HG02763 (cell line): ENCODE measurements at regions not wholly inside any gene's neighbourhood (a gene's known extent, or its start where the extent isn't known, plus 50 kb on each side); places are given as distances from the start of the nearest gene placed in this dataset.

Experiments
- ATAC-seq: cut with Tn5 transposase; IDR thresholded peaks from one replicate; pipeline ENCODE4 v1.9.1; 2021; ENCODE audit warnings: mild to moderate bottlenecking, moderate library complexity; ENCODE audit not compliant: unreplicated experiment

DNA sequence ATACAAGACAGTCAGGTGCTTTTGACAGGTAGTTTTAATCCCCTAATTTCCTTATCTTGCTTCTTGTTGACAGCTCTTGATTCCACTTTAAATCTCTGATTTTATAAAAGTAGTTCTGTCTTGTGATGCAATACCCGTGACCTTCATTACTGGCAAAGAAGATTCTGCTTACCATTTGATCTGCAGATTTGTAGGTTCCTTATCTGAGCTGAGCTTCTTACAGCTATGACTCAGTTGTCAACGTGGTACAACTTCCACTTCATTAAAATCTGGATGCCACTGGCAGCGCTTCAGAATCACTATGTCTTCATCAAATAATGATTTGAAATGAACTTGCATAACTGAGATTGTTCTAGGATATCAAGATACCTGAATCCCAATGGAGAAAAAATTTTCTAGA lies 543.6 kb upstream of the B3GALT2 start:
- ATAC-seq = no peak

DNA sequence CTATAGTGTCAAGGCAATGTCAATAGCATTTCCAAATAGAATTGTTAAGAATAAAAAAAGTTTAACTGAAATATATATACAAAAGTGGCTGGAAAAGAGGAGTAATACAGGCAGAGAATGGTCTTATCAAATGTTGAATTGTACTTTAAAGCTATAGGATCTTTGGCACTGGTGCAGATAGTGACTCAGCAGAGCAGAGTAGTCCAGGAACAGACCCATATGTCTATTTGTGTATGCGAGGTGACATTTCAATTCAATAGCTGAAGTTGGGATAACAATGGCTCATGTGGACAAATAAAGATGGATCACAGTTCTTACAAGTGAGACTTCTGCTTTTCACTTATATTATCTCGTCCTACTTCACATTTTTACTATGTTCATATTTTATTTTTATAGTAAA lies 543.0 kb upstream of the B3GALT2 start:
- ATAC-seq = no peak

DNA sequence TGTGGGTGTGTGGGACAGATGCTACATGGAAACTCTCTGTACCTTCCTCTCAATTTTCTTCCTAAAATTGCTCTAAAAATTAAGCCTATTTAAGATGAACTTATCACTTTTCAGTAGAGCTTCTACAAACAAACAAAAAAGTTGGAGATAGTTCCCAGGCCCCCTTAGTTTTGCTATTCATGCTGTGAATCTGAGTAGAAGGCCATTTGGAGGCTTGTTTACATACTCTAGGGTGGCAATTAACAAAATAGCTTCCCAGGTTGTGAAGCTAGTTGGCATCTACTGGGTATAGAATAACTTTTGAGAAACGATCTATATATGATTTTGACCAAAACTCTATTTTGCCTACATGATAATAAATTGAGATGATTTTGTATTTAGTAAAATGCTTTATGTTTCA lies 541.4 kb upstream of the B3GALT2 start:
- ATAC-seq = no peak

DNA sequence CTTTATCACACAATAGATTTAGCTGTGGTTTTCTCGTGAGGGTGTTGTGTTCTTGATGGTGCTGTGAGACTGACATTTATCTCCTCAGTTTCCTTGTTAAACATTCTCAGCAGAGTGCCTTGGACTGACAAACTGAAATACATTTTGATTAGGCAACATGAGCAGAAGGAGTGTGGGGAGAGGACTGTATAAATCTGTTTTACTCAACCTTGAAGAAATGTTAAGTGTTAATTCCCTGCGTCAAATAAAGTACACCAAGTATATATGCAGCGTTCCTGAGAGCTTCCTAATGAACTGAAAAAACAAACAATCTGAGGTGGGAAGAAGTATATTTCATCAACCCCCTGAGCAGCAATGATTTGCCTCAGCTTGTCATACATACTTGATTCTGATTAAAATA lies 540.3 kb upstream of the B3GALT2 start:
- ATAC-seq = no peak

DNA sequence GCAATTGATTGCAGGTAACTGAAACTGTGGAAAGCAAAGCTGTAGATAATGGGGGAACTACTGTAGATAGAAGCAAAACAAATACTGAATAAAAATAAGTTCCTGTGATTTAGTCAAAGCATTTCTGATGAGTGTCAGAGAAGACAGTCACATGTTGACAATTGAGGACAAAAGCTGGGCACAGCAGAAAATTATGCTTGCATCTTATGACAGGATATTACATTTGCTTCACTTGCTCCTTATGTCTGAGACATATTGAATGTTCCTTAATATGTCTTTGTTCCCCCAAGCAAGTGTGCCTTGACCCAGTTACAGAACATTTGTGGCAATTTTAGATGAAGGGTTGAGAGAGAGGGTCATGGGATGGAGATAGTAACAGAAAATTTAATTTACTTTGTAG lies 526.0 kb upstream of the B3GALT2 start:
- ATAC-seq = no peak

DNA sequence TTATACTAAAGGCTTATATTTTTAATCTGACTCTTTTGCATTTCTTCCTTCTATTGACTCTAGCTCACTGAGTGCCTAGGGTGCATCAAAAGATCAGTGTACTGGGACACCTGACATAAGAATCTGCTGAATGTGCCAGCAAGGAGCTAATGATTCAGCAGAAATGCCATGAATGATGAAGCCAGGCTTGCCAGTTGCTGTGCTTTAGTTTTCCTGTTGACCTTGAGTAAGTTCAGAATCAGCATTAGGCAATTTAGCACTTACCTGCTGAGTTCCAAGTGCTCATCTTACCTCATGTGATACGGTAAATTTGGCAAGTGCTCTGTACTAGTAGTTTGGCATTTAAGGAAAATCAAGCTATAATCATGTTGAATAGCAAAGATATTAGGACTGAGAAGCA lies 523.2 kb upstream of the B3GALT2 start:
- no peak for ATAC-seq

DNA sequence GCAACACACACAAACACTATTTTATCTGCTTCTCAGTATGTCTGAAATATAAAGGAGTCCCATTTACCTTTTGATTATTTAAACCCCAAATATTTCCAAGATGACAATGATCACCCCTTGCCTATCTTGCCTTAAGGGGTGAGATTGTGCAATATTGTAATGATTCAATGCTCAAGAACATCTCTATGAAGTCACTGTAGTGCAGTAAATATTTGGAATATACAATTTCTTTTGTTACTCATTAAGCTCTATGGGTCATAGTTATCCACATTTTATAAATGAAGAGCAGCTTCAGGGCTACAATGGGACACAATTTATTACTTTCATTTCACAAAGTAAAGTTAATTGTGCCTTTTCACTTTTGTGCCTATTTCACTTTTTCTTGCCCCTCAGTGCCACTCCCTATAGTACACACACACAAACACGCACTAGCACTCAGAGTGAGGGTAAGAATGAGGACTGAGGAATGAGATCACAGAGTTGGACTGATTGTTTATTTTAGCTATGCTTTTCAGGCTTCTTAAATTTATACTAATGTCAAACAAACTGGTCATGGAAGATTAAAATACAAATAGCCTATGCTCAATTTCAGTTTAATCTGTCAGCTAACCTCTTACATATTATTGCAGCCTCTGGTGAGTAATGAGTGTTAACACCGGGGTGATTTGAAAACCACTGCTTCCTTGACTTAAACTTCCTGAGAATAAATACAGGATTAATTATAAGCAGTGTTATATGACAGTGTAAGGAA lies 521.0 kb upstream of the B3GALT2 start:
- no peak for ATAC-seq

DNA sequence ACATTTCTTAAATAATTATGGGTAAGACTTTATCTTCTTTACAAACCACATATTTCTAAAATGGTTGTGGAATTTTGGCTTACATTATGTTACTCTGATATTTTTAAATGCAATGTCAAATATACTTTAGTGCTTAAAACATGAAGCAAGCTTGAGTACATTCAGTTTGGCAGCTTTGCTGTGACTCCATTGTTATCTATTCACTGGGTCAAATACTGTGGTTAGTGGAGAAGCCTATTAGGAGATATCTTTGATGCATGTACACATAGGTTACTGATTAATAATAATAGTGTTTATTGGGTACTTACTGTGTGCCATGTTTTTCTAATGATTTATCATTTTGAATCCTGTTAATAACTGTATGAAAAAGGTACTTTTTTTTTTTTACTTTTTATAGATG lies 520.4 kb upstream of the B3GALT2 start:
- no peak for ATAC-seq

DNA sequence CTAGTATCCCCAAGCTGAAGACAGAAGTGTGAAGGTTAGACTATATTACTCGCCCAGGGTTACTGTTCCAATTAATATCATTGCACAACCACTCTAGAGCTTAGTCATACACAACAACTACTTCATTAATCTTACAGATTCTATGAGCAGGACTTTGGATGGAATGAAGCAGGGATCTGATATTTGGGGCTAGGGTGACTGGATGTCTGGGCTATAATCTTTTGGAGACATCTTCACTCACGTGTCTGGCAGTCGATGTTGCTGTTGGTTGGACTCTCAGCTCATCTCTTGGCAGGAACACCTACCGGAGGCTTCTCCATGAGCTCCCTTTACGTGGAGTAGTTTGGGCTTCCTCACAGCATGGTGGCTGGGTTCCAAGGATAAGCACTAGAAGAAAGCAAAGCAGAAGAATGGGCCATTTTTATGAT lies 519.2 kb upstream of the B3GALT2 start:
- ATAC-seq = no peak

DNA sequence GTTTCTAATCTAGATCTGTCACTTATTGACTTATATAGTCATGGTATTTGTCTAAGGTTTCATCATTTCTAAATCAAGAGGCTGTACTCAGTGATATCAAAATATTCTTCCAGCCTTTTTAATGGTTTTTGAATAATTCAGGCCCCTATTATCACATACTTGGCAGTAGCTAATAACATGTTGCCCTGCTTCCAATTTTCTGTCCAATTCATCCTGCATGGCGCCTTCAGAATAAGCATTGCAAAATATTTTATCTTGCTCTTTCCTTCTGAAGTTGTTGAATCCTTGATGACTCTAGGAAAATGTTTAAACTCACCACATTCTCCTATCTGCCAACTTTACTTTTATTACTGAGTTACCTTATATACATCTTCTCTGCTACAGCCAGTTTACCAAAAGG lies 517.2 kb upstream of the B3GALT2 start:
- ATAC-seq = no peak

DNA sequence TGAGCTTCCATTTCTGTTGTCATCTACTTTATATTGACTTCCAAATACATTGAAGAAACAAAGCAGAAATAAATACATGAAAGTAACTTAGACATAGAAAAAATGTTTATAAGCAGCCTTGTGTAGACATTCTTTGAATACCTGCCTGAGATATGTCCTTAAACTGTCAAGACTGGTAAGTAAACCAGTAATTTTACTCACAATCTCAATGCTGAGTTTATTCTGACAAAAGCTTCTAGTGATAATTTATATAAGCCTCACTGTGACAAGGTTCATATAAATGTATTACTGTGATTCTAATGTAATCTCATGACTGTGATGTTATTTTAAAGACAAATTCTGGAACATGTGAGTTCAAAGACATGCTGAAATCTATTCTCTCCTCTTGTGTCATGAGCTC lies 516.7 kb upstream of the B3GALT2 start:
- ATAC-seq = no peak

DNA sequence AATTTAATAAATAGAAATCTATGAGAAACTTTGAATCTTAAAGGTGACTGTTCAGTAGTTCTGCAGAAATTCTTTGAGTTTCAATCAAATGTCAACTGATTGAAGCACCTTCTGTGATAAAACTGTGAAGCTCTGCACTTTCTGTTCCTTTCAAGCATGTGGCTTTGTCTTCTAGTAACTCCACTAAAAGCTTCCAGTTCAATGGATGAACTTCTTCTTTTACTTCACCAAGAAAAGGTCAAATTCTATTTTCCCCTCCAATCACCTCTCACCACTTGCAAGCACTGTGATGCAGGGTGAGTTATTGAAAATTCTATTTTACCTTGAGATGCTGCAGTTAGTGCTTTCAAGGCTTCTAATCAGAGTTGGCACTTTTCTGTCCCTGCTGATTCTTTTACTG lies 515.3 kb upstream of the B3GALT2 start:
- ATAC-seq = no peak

DNA sequence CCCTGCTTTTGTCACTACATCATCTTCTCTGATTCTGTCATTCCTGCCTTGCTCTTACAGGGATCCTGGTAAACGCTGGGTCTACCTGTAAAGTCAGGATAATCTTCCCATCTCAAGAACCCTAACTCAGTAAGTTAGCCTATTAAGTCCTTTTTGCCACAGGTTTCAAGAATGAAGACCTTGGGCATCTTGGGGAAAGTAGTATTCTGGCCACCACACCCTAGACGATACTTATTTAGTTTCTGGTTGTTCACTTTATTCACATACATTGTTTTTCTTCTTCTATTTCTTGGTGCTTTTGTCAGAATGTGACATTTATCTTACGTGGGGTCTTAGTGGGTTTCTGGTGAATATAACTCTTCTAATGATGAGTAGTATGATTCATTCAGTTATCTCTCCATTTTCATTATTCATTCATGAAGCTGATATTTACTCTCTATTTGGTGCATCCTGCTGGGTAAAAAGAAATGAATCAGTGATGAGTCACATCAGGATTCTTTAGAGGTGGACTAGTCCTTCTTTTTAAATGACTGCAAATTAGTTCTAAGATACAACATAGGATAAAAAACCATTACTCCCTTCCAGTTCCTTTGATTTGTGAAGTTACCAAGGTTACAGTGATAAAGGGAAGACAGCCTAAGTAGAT lies 514.4 kb upstream of the B3GALT2 start:
- ATAC-seq = no peak

DNA sequence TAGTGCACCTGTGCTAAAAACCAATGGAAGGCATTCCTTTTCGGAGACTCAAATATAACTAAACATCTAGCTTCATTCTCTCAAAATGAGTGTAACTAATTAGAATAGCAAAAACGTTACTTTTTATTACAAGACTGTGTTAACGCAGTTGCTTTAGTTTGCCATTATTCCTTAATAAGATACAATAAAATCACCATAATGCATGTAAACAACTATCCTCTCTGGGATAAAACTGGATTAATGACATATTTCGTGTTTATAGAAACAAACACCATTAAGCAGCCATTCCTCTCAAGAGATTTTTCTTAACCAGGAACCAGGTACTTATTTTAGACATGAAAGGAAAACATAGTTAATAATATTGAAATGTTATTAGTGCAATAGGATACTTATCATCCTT lies 512.8 kb upstream of the B3GALT2 start:
- ATAC-seq = no peak

DNA sequence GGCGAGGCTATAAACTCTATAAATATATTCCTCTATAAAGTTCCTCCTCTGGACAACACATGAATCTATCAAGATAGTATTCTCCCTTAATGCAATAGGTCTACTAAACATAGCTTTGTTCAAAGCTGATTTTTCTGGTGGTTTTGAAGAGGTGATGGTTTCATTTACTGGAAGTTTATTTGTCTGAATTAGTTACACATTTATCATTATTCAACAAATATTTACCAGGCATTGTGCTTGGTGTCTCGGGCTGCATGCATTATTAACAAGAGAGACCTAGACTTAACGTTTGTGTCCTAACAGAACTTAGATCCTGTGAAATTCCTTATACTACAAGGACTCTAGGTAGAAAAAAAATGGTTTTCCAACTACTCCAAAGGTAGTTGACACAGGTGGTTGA lies 511.4 kb upstream of the B3GALT2 start:
- no peak for ATAC-seq

DNA sequence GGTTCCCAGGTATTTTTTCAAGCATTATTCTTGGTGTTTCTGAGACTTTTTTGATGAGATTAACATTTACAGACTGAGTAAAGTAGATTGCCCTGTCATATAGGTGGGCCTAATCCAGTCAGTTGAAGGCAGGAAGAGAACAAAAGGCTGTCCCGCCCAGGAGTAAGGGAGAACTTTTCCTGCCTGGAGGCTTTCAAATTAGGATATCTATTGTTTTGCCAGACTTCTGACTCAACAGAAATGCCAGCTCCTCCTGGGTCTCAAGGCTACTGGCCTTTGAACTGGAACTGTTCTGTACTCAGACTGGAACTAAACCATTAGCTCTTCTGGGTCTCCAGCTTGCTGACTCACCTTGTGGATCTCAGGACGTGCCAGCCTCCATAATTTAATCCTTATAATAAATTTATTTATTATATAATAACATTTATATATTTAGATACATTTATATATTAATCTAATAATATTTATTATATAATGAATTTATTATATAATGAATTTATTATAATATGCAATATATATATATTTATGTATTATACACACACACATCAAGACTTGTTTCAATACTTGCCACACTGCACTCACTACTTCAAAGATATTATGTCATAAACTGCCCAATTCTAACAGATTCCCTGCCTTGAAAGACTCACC lies 510.8 kb upstream of the B3GALT2 start:
- ATAC-seq = no peak

DNA sequence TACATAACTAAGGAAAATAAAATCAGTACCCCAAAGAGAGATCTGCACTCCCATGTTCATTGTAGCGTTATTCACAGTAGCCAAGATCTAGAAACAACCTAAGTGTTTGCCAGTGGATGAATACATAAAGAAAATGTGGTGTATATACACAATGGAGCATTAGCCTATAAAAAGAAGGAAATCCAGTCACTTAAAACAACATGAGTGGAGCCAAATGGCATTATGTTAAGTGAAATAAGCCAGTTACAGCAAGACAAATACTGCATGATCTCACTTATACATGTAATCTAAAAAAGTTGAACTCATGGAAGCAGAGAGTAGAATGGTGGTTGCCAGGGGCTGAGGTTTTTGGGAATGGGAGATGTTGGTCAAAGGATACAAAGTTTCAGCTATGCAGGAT lies 508.3 kb upstream of the B3GALT2 start:
- ATAC-seq = no peak

DNA sequence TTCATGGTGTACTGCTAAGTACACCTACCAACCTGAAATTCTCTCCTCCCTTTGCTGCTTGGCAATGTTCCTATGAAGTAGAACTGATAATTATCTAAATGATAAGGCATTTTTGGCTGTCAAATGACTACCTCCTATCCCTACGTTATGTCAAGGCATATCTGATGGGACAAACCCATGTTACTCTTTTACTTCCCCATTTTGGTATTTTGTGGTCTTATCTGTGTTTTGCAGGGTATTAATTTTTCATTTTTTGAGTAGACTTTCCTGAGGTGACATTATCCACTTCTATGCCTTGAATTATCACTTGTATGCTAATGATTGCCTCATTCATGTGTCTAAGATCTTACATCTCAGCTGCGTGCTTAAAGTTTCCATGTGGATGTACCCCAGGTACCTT lies 499.6 kb upstream of the B3GALT2 start:
- ATAC-seq = no peak

DNA sequence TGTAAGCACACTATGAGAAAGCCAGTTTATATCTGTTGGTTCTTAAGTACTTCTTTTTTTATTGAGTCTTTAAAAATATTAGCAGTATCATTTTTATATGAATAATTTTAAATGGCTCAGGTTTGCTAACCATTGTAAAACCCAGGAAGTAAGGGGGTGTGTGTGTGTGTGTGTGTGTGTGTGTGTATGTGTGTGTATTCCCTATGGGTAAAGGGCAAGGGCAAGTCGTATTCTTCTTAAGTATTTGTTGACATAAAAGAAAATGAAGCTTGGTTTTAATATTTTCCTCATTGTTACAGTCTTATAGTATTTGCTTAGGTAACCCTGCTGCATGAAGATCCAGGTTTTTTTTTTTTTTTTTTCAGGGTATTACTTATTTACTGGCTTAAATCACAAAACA lies 495.0 kb upstream of the B3GALT2 start:
- ATAC-seq = no peak

DNA sequence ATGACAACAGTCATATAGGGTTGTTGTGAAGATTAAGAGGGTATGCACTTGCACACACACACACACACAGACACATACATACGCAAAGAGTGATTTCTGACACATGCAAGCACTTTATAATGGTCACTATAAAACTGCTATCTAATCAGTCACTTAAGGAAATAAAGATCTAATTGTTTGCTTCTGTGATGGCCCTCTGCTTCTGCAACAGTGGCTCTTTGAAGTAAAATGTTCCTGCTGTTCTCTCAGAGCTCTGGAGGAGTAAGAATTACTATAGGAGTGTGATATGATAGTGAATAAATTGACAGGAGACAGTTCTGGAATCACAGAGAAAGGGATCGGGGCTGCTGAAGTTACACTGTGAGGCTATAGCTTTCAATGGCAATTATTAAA lies 494.5 kb upstream of the B3GALT2 start:
- no peak for ATAC-seq

DNA sequence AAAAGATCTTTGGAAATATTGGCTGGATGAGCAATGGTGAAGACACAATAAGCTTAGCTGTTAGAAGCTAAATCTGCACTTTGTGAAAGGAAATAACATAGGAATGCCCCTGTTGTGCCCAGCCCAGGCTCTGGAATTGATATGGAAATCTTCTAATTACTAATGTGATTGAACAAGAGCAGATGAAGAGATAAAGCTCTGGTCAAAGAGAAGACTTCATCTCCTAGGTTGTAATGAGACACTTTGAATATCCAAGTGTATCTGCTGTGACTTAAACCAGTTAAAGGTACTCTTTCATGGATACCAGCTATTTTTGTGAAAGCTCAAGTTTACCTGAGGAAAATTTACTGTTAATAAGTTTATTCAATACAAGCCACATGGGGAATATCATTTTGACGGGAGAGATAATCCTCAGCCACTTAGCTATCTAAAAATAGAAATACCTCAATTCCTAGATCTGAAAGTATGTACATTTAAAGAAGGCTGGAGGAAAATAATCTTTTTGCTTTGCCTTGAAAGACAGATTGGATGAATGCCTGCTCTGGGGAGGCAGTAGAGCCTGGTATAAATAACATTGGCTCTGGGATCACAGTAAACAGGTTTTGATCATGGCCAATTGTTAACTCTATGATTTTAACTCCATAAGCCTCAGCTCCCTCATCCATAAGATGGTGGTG lies 494.0 kb upstream of the B3GALT2 start:
- ATAC-seq = no peak

DNA sequence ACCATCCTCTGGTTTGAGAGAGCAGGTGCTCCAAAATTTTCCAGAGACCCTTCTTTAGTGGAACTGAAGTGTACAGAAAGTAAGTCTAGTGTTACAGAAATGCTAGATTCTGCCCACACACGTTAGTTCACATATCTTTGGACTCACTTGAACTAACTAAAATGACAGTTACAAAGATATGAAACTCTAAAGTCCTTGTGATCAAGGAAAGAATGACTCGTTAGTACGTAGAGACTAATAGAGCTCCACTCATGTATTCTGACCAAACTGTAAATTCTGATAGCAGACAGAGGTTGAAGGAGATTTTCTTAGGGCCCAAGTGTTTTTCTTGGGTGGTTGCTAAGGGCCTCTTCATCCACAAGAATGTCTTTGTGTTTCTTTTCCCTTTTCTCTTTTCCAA lies 491.5 kb upstream of the B3GALT2 start:
- no peak for ATAC-seq
